Endometrial microvascular endothelial cells (primary cell): ENCODE measurements at regions not wholly inside any gene's neighbourhood (a gene's known extent, or its start where the extent isn't known, plus 50 kb on each side); places are given as distances from the start of the nearest gene placed in this dataset.

Experiments
- in situ Hi-C: cut with HindIII; loops from 2 replicates; pipeline ENCODE4 v1.10.0; 2017; ENCODE audit warnings: low sequenced_read_pairs, low pct_unique_long_range_greater_than_20kb; ENCODE audit errors: inconsistent ontology term

DNA sequence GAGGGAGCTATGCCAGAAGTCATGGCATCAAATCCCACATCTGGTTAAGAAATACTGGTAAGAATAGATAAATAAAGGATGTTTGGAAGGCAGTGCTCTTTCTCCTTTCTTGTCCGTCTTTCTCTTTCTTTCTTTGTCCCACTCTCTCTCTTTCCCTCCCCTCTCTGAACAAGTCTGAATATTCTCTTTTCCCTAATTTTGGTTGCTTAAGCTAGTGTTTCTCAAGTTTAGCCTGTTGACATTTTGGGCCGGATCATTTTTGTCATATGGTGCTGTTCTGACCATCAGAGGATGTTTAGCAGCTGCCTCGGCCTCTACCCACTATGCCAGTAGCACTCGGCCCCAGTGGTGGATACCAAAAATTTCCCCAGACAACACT is 405.3 kb upstream of the C2CD4B start:
- in situ Hi-C loops, result no loop called here

GRCh38 chr15:62571072-62571471 is 406.0 kb upstream of the C2CD4B start:
- in situ Hi-C loops, result no loop called here

DNA sequence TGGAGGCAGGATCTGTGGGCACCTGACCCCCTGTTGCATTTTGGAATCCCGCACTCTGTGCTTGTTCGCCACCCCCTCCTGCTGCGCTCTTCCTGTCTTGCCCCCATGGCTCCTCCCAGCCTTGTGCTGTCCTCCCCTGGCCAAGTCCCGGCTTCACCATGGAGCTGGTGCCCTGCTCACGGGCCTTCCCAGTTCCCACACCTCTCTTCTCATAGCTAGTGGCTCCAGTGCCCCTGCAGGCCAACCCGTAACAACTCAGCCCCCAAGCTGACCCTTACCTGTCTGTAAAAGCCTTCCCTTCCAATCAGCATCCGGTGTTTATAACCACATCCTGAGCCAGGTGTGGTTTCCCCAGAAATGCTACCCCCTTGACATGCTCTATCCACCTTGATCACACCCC is 407.7 kb upstream of the C2CD4B start:
- in situ Hi-C loops, result no loop called here

DNA sequence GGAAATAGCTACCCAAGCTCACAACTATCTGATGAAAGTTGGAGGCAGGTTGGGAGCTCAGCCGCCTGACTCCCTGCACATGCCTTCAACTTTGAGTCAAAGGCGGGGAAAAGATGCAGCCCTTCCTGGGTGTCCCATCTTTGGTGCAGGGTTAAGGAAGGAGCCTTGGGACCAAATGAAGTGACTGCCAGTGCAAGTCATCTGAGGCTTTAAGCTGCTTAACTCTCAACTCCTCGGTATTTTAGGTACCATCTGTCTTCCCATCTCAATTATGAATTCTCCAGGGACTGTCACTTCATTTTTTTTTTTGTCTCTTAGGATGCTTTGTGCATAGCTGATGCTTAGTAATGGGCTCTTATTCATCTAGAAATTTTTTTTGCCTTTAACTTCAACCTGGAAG is 408.8 kb upstream of the C2CD4B start:
- in situ Hi-C loops, result no loop called here

DNA sequence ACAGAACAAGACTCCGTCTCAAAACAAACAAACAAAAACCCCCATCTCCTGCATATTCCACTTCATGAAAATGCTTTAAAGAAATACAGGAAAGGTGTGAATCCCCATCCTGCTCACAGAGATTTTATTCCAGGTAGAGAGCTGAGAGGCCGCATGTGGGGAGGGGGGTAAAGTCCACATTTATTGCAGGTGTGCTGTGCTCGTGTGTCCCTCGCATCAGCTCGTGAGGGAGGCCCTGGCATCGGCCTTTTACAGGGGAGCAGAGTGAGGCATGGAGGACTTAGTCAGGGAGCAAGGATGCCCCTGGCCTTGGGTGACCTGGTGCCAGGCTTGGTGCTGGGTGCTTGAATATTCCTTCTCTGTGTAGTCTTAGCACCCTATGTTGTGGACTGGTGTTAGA is 413.5 kb upstream of the C2CD4B start:
- in situ Hi-C loops, result no loop called here

DNA sequence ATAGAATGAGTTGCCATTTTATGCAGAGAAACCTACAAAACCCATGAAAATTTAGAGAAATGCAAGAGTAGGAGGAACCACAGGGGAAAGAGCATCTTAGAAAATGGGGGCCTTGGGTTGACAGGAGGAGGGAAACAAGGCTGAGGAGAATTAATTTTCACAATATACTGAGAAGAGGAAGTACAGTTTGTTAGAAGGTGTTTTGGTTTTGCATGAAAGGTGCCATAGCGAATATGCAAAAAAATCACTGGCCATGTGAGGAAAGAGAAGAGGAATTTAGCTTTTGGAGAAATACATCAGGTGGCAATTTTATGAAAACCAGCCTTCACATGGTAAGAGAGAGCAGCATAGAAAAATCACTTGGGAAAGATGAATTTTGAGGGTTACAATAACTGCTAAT is 413.9 kb upstream of the C2CD4B start:
- in situ Hi-C loops, result no loop called here

- in situ Hi-C loops, result no loop called here
These were observed 414.8 kb upstream of the C2CD4B start for GRCh38 chr15:62579842-62580241.

DNA sequence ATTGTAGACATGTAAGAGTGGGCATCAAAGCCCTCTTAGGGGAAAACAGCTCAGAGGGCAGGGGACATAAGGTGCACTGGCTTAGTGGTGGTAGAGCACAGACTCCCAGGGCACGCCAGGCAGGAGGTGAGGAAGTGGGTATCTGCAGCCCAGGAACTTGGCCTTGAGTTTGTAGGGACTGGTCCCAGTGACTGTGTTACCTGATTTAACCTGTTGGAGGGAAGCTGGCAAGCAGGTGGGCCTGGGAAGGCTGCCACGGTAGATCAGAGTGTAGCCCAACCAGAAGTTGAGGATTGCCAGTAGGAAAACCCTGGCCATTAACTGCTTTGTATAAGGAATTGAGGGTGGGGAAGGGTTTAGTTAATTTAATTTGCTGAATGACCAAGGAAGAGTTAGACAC is 417.5 kb upstream of the C2CD4B start:
- in situ Hi-C loops, result no loop called here

- in situ Hi-C loops, result no loop called here
These were observed 419.5 kb upstream of the C2CD4B start for GRCh38 chr15:62584301-62585235.

DNA sequence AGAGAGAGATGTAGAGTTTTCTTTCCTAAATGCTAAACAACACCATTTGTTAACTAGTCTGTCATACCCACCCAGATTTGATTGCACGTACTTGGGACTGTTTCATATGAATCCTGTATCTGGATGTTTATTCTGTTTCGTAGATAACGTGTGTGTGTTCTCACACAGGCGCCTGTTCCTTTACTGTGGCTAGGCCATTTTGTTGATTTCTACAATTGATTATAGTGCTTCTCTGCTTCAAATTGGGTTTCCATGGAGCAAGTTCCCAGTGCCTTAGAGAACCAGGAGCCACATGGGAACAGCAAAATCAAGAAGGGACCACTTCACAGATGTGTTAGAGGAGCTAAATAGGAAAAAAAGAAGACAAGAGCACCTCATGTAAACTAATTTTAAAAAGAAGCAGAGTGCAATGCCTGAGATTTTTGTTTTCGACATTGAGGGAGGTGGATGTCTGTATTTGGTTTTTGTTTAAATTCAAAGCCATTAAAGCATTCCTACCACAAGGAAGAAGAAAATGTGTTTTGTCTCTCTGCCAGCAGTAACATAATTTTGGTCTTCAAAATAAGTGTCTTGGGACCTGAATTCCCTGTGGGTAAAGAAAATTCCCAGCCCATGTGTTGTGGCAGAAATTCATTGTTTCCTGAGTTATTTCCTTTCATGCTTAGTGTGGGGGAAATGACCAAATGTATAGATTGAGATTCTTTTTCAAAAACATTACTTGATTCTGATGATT is 424.0 kb upstream of the C2CD4B start:
- in situ Hi-C loops, result no loop called here

DNA sequence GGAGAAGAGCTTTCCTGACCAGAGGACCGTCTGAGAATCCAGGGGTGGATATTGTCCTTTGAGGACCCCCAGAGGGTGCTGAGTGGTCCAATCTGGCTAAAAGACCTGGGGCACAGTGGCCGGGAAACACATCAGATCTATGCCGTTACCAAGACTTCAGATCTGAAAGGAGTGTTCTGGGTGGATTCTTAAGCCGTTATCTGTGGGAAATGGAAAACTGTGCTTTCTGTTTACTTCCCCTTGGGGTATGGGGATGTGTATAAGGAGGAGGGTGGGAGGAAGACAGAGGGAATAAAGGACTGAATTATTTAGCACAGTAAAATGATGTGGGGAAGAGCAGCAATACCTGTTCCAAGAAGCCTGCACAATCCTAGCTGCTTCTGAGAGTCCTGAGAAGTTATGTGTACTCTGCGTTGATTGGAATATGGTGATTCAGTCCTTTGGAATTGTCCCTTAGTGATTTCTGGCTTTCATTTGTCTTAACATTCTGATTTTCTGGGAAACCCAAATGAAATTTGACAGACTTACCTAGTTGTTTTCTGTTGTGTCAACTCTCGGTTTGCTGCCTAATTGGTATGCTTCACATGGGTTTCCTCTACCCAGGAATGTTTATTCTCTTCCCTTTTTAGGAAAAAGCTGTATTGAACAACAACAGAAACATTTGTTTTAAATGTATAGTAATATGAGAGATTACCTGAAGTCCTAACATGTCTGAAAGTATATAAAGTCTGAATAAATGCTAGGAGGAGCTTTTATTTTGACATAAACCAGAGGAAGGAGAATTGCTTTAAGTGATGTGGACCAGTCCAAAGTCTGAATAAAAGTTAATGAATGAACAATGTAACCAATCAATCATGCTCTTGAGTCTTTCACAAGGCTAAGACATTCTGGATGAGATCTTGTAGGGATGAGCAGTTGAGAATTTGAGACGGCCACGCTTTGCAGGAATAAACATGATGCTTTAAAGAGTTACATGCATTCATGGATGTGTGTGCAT is 427.1 kb upstream of the C2CD4B start:
- in situ Hi-C loops, result no loop called here

DNA sequence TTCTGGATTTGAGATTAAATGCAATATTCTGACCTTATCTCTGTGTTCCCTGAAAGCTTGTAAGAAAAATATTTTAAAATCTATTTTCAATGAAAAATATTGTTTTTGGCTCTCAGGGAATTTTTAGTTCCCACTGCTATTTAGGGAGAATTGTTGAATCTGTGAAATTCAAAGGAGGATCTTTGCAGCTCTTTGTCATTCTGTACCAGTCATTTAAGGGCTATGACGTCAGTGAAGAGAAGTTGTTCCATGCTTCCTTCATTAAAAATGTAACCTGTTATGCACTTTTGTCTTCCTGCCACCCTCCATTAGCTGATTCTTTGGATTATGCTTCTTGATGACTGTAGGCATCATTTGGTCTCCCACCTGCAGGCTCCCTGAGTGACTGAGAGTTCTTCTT is 427.8 kb upstream of the C2CD4B start:
- in situ Hi-C loops, result no loop called here

DNA sequence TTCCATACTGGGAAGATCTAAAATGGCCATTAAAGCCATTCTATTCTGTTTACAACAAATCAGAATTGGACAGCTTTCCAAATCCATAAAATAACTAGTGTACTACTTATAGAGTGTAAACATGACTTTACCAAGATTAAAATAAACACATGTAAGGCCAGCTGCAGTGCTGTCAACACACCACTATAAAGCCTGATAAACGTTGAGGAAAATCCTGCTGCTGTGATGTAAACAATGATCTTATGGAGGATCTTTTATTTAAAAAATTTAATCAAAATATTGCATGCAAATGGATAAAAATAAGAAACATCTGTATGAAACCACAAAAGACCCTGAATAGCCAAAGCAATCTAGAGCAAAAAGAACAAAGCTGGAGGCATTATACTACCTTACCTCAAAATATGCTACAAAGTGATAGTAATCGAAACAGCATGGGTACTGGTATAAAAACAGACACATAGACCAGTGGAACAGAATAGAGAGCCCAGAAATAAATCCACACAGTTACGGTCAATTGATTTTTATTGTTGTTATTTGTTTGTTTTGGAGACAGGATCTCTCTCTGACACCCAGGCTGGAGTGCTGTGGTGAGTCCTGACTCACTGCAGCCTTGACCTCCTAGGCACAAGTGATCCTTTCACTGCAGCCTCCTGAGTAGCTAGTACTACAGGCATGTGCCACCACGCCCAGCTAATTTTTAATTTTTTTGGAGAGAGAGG is 428.8 kb upstream of the C2CD4B start:
- in situ Hi-C loops, result no loop called here

DNA sequence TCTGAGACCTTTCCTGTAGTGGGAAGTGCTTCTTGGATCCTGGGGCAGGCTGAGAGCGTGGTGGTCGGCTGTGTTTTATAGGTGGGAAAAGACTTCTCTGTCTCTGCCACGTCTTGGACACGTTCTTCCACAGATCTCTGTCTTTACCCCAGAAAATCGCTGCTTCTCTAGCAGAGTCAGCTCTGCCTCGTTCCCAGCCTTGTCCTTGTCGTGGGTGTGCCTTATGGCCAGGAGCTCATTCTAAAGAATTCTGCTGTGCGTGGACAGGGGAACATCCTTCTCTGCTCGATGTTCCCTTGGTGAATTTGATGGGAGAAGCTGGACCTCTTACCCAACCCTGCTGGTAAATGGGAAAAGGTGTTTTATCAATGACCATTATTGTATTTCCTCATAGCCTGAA is 433.1 kb upstream of the C2CD4B start:
- in situ Hi-C loops, result no loop called here

GRCh38 chr15:62599791-62600777 is 435.0 kb upstream of the C2CD4B start:
- in situ Hi-C loops, result no loop called here

- in situ Hi-C loops, result no loop called here
These were observed 436.9 kb upstream of the C2CD4B start for GRCh38 chr15:62601777-62602545.

- in situ Hi-C loops, result no loop called here
These were observed 438.7 kb upstream of the C2CD4B start for GRCh38 chr15:62603742-62604141.
